ENCODE measurements at regions not wholly inside any gene's neighbourhood (a gene's known extent, or its start where the extent isn't known, plus 50 kb on each side); places are given as distances from the start of the nearest gene placed in this dataset.

DNA sequence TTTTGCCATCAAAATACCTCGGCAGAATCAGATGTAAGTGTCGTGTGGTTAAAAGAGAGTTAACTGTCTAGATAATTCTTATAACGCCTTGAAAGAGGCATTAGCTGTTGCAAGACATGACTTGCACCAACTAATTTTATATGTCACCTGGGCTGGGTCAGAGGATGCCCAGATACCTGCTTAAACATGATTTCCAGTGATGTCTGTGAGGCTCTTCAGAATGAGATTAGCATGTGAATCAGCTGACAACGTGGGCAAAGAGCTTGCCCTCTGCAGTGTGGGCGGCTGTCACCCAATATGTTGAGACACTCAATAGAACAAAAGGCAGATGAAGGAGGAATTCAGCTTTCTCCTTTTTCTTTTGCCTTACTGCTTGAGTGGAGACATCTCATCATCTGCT, 1180.6 kb downstream of the NLGN4Y start:
- TF ChIP-seq EZH2 (IDR thresholded peaks at IDR 0.05; ENCODE audit: low read length, missing control alignments): no peak
- no peak for TF ChIP-seq CTCF (conservative IDR thresholded peaks at IDR 0.05 in 1 of 2, IDR thresholded peaks at IDR 0.05 in 1 of 2; ENCODE audit: low read depth in 1 of 2, low read length in 2 of 2)

GRCh38 chrY:15749533-15750433, 1225.5 kb downstream of the NLGN4Y start:
- Histone ChIP-seq H2AFZ (ENCODE audit: low read length) (no peak overlapping the region), H3K9me3 (ENCODE audit: control insufficient read depth, insufficient read depth, low read depth, low read length) (no peaks in the 10 kb centered on the region), H3K27ac (ENCODE audit: insufficient read depth, low read length) (peak overlapping the region; percentile 39), H3K79me2 (ENCODE audit: control insufficient read depth, insufficient read depth, low read length) (no peaks in the 10 kb centered on the region), H3K27me3 (ENCODE audit: control insufficient read depth, insufficient read depth, low read length) (no peaks in the 10 kb centered on the region), H3K9ac (ENCODE audit: insufficient read depth, low read length) (no peak overlapping the region), H3K4me2 (ENCODE audit: extremely low read depth, insufficient read depth, low read length) (no peak overlapping the region), H3K4me1 (ENCODE audit: control insufficient read depth, extremely low read depth, insufficient read depth, low read length) (no peaks in the 10 kb centered on the region), H3K4me3 (replicated peaks in 1 of 4; ENCODE audit: control extremely low read depth in 1 of 4, insufficient read depth in 1 of 4, low read depth in 3 of 4, low read length in 4 of 4) (no peak overlapping the region), H3K36me3 (ENCODE audit: control insufficient read depth, insufficient read depth, low read length) (no peaks in the 10 kb centered on the region), H4K20me1 (ENCODE audit: control insufficient read depth, extremely low read depth, insufficient read depth, low read length) (no peaks in the 10 kb centered on the region)
- peak in 1 of 2 donors; percentile 89 for DNase-seq (ENCODE audit: low read depth in 2 of 2)
- TF ChIP-seq CTCF (conservative IDR thresholded peaks at IDR 0.05 in 1 of 2, IDR thresholded peaks at IDR 0.05 in 1 of 2; ENCODE audit: low read depth in 1 of 2, low read length in 2 of 2) (no peak), EZH2 (IDR thresholded peaks at IDR 0.05; ENCODE audit: low read length, missing control alignments) (no peak)

More for the DNA sequence above, 1180.6 kb downstream of the NLGN4Y start:
- no peak for DNase-seq (ENCODE audit: low read depth in 2 of 2)
- H3K27me3 ChIP-seq (ENCODE audit: control insufficient read depth, insufficient read depth, low read length): no peaks in the 10 kb centered on the region
- no peaks in the 10 kb centered on the region for H4K20me1 ChIP-seq (ENCODE audit: control insufficient read depth, extremely low read depth, insufficient read depth, low read length)
- no peaks in the 10 kb centered on the region for H3K36me3 ChIP-seq (ENCODE audit: control insufficient read depth, insufficient read depth, low read length)
- no peak overlapping the region for H3K9ac ChIP-seq (ENCODE audit: insufficient read depth, low read length)
- H3K4me2 ChIP-seq (ENCODE audit: extremely low read depth, insufficient read depth, low read length): no peak overlapping the region
- no peak overlapping the region for H2AFZ ChIP-seq (ENCODE audit: low read length)
- no peak overlapping the region for H3K27ac ChIP-seq (ENCODE audit: insufficient read depth, low read length)
- no peaks in the 10 kb centered on the region for H3K79me2 ChIP-seq (ENCODE audit: control insufficient read depth, insufficient read depth, low read length)
- H3K4me1 ChIP-seq (ENCODE audit: control insufficient read depth, extremely low read depth, insufficient read depth, low read length): no peaks in the 10 kb centered on the region
- H3K9me3 ChIP-seq (ENCODE audit: control insufficient read depth, insufficient read depth, low read depth, low read length): no peaks in the 10 kb centered on the region
- no peak overlapping the region for H3K4me3 ChIP-seq (replicated peaks in 1 of 4; ENCODE audit: control extremely low read depth in 1 of 4, insufficient read depth in 1 of 4, low read depth in 3 of 4, low read length in 4 of 4)

DNA sequence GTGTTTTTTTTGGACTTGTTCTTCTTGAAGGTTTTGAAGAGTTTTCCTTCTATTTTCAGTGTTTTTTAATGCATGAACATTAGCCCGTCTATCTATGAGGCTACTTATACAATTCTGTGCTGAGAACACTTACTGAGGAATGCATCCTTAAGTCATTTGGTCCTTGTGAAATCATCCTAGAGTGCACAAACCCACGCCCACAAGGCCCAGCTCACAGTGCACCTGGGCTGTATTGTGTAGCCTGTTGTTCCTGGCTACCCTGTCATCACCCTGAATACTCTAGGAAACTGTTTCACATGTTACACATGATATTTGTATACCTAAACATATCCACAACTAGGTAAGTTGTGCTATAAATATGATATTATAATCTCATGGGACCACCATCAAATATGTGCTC, 1226.7 kb downstream of the NLGN4Y start:
- DNase-seq (ENCODE audit: low read depth in 2 of 2): no peak
- no peaks in the 10 kb centered on the region for H3K9me3 ChIP-seq (ENCODE audit: control insufficient read depth, insufficient read depth, low read depth, low read length)
- H3K4me2 ChIP-seq (ENCODE audit: extremely low read depth, insufficient read depth, low read length): no peak overlapping the region
- H3K27ac ChIP-seq (ENCODE audit: insufficient read depth, low read length): no peak overlapping the region
- no peaks in the 10 kb centered on the region for H3K79me2 ChIP-seq (ENCODE audit: control insufficient read depth, insufficient read depth, low read length)
- H4K20me1 ChIP-seq (ENCODE audit: control insufficient read depth, extremely low read depth, insufficient read depth, low read length): no peaks in the 10 kb centered on the region
- no peak overlapping the region for H3K9ac ChIP-seq (ENCODE audit: insufficient read depth, low read length)
- H2AFZ ChIP-seq (ENCODE audit: low read length): no peak overlapping the region
- no peaks in the 10 kb centered on the region for H3K36me3 ChIP-seq (ENCODE audit: control insufficient read depth, insufficient read depth, low read length)
- no peaks in the 10 kb centered on the region for H3K4me1 ChIP-seq (ENCODE audit: control insufficient read depth, extremely low read depth, insufficient read depth, low read length)
- H3K4me3 ChIP-seq (replicated peaks in 1 of 4; ENCODE audit: control extremely low read depth in 1 of 4, insufficient read depth in 1 of 4, low read depth in 3 of 4, low read length in 4 of 4): no peak overlapping the region
- TF ChIP-seq EZH2 (IDR thresholded peaks at IDR 0.05; ENCODE audit: low read length, missing control alignments): no peak
- TF ChIP-seq CTCF (conservative IDR thresholded peaks at IDR 0.05 in 1 of 2, IDR thresholded peaks at IDR 0.05 in 1 of 2; ENCODE audit: low read depth in 1 of 2, low read length in 2 of 2): no peak
- no peaks in the 10 kb centered on the region for H3K27me3 ChIP-seq (ENCODE audit: control insufficient read depth, insufficient read depth, low read length)
